Natural killer cell (primary cell): ENCODE measurements at regions not wholly inside any gene's neighbourhood (a gene's known extent, or its start where the extent isn't known, plus 50 kb on each side); places are given as distances from the start of the nearest gene placed in this dataset.

Experiments used
- ATAC-seq, 3 donors: fragments of 150-1000 bp in 2 of 3; fragments of 200-7000 bp in 1 of 3; cut with Tn5 transposase; 1 replicate in 1 of 3; 2 replicates in 2 of 3; pipeline ENCODE4 v1.10.0; 2021; ENCODE audit warnings: mild to moderate bottlenecking in 2 of 3, moderate library complexity in 2 of 3
- DNase-seq, 2 donors: peaks; one replicate each; pipeline versions ENCODE4 v3.0.0 to v3.0.0-alpha.2; 2013 to 2021; ENCODE audit warnings: mixed read lengths in 1 of 2
- H3K27ac ChIP-seq: one replicate; pipeline ENCODE4 v1.5.1; 2013; ENCODE audit warnings: mild to moderate bottlenecking, low read length
- H3K27me3 ChIP-seq: one replicate; pipeline ENCODE4 v1.6.1; 2013; ENCODE audit warnings: low read length; ENCODE audit not compliant: control insufficient read depth, insufficient read depth
- H3K36me3 ChIP-seq: one replicate; pipeline ENCODE4 v1.6.1; 2013; ENCODE audit warnings: low read length; ENCODE audit not compliant: control insufficient read depth, insufficient read depth
- H3K4me1 ChIP-seq: one replicate; pipeline ENCODE4 v1.6.1; 2013; ENCODE audit warnings: low read length; ENCODE audit not compliant: control insufficient read depth, insufficient read depth
- H3K4me3 ChIP-seq: one replicate; pipeline ENCODE4 v1.5.1; 2013; ENCODE audit warnings: low read length
- H3K9me3 ChIP-seq: one replicate; pipeline ENCODE4 v1.6.1; 2013; ENCODE audit warnings: low read length; ENCODE audit not compliant: control insufficient read depth, insufficient read depth
- H3K27ac Mint-ChIP-seq, 2 donors: one replicate each; pipeline ENCODE4 v1.8.0; 2022; ENCODE audit warnings: mild to moderate bottlenecking in 2 of 2, mixed read lengths in 2 of 2, moderate library complexity in 1 of 2
- H3K27me3 Mint-ChIP-seq, 2 donors: one replicate each; pipeline ENCODE4 v1.8.0; 2022; ENCODE audit warnings: low read depth in 2 of 2, mixed read lengths in 2 of 2
- H3K36me3 Mint-ChIP-seq: one replicate; pipeline ENCODE4 v1.8.0; 2022; ENCODE audit warnings: mixed read lengths
- H3K4me1 Mint-ChIP-seq, 2 donors: one replicate each; pipeline ENCODE4 v1.8.0; 2022; ENCODE audit warnings: mixed read lengths in 2 of 2
- H3K4me3 Mint-ChIP-seq: one replicate; pipeline ENCODE4 v1.8.0; 2022; ENCODE audit warnings: mild to moderate bottlenecking, moderate library complexity, mixed read lengths
- H3K9me3 Mint-ChIP-seq, 2 donors: one replicate each; pipeline ENCODE4 v1.8.0; 2022; ENCODE audit warnings: mixed read lengths in 2 of 2
- WGBS: methylation state at CpG from one replicate; pipeline ENCODE4 v1.1.7; 2013; ENCODE audit warnings: missing lambda C conversion rate; ENCODE audit not compliant: insufficient coverage; 5-methylcytosine and 5-hydroxymethylcytosine counted together
- intact Hi-C: fragments of 100-400 bp; cut with micrococcal nuclease; formaldehyde crosslinking; loops from one replicate; pipeline ENCODE4 v1.14.2; 2022
- TF ChIP-seq, protein P1 (sequence below): fragments of 200-600 bp; IDR thresholded peaks from one replicate; pipeline ENCODE4 v1.8.0; 2022; ENCODE audit warnings: antibody characterized with exemption

DNA sequence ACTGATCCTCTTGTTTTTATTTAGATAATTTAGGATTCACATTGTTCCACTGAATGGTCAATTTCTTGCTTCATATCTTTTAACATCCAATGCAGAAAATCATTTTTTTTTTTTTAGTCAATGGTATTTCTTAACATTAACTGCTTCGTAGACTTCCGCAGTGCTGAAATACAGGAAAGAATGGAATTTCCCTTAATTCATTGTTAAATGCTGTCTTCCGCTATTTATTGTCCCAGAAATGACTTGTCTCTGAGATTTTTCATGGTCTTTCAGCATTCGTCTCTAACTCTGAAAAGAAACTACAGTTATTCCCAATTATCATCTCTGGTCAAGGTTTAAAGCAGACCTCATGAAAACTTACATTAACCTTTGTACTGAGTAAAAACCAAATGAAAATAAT lies 1029.1 kb upstream of the MANEA start:
- 79% methylated on average over 4 of the region's 4 CpGs for WGBS
- Histone ChIP-seq H3K27ac (no peak overlapping the region), H3K27me3 (no peaks in the 10 kb centered on the region), H3K9me3 (no peaks in the 10 kb centered on the region), H3K4me3 (no peak overlapping the region), H3K4me1 (no peaks in the 10 kb centered on the region), H3K36me3 (no peaks in the 10 kb centered on the region)
- H3K36me3 Mint-ChIP-seq = no peaks in the 10 kb centered on the region
- no peak overlapping the region for H3K4me3 Mint-ChIP-seq
- intact Hi-C loops = no loop called here
- TF ChIP-seq, protein P1, sequence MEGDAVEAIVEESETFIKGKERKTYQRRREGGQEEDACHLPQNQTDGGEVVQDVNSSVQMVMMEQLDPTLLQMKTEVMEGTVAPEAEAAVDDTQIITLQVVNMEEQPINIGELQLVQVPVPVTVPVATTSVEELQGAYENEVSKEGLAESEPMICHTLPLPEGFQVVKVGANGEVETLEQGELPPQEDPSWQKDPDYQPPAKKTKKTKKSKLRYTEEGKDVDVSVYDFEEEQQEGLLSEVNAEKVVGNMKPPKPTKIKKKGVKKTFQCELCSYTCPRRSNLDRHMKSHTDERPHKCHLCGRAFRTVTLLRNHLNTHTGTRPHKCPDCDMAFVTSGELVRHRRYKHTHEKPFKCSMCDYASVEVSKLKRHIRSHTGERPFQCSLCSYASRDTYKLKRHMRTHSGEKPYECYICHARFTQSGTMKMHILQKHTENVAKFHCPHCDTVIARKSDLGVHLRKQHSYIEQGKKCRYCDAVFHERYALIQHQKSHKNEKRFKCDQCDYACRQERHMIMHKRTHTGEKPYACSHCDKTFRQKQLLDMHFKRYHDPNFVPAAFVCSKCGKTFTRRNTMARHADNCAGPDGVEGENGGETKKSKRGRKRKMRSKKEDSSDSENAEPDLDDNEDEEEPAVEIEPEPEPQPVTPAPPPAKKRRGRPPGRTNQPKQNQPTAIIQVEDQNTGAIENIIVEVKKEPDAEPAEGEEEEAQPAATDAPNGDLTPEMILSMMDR = no peak
- H3K4me1 Mint-ChIP-seq = no peaks in the 10 kb centered on the region
- no peaks in the 10 kb centered on the region for H3K27me3 Mint-ChIP-seq
- DNase-seq = no peak
- H3K9me3 Mint-ChIP-seq = peaks cover 6 to 13% of the 10 kb centered on the region in 2 donors
- no peak for ATAC-seq
- H3K27ac Mint-ChIP-seq = no peak overlapping the region

DNA sequence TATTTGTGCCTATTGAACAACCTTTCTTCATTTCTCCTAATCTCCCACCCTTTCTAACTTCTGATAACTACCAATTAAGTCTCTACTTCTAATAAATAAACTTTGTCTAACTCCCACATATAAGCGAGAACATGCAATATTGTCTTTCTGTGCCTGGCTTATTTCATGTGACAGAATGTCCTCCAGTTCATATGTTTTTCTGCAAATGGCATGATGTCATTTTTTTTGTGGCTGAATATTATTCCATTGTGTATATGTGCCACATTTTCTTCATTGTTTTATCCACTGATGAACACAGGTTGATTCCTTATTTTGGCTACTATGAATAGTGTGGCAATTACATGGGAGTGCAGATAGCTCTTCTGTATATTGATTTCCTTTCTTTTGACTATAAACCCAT lies 1041.5 kb upstream of the MANEA start:
- H3K36me3 ChIP-seq = no peaks in the 10 kb centered on the region
- H3K27ac Mint-ChIP-seq = no peak overlapping the region
- no peak overlapping the region for H3K4me3 ChIP-seq
- no peak overlapping the region for H3K4me3 Mint-ChIP-seq
- H3K9me3 ChIP-seq = peaks cover 8% of the 10 kb centered on the region
- intact Hi-C loops = no loop called here
- no peak overlapping the region for H3K27ac ChIP-seq
- ATAC-seq = no peak
- H3K9me3 Mint-ChIP-seq = peaks cover 17 to 23% of the 10 kb centered on the region in 2 donors
- WGBS = 100% methylated on average over 1 of the region's 1 CpG
- H3K4me1 ChIP-seq = no peaks in the 10 kb centered on the region
- no peaks in the 10 kb centered on the region for H3K4me1 Mint-ChIP-seq
- no peak for DNase-seq
- H3K27me3 ChIP-seq = no peaks in the 10 kb centered on the region
- TF ChIP-seq, protein P1 = no peak
- H3K27me3 Mint-ChIP-seq = no peaks in the 10 kb centered on the region
- H3K36me3 Mint-ChIP-seq = peaks cover 9% of the 10 kb centered on the region

DNA sequence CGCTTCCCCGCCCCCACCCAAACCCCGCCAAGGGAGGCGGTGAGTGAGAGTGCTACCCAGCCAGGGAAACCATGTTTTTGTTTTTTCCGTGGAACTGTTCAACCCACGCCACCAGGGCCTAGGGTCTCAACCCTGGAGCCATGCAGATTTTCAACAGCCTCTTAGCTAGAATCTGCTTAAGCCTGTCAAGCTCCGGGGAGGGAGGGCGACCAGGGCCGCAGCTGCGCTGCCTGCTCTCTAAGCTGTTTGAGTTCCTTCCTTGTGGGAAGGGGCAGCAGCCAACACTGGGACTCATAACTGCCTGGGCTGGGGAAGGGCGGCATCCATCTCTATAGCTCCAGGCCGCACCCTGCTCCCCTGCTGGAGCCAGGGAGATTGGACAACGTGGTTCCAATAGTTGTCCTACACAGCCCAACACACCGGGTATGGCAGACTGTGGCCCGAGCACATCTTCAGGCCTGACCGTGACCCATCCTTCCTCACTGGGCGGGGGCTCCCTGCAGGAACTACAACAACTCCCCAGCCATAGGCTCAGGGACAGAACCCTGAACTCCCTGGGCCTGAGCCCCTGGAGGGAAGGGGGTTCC lies 1065.7 kb upstream of the MANEA start:
- Mint-ChIP-seq H3K27ac (no peak overlapping the region), H3K4me1 (no peaks in the 10 kb centered on the region), H3K4me3 (no peak overlapping the region), H3K27me3 (no peaks in the 10 kb centered on the region), H3K9me3 (peaks cover 0 to 7% of the 10 kb centered on the region in 2 donors), H3K36me3 (no peaks in the 10 kb centered on the region)
- Histone ChIP-seq H3K27ac (no peak overlapping the region), H3K4me3 (no peak overlapping the region), H3K4me1 (no peaks in the 10 kb centered on the region), H3K36me3 (no peaks in the 10 kb centered on the region), H3K9me3 (peaks cover 15% of the 10 kb centered on the region), H3K27me3 (no peaks in the 10 kb centered on the region)
- DNase-seq (no peak), ATAC-seq (no peak)
- WGBS = 82% methylated on average over 16 of the region's 17 CpGs
- TF ChIP-seq, protein P1 = no peak
- intact Hi-C loops = no loop called here

DNA sequence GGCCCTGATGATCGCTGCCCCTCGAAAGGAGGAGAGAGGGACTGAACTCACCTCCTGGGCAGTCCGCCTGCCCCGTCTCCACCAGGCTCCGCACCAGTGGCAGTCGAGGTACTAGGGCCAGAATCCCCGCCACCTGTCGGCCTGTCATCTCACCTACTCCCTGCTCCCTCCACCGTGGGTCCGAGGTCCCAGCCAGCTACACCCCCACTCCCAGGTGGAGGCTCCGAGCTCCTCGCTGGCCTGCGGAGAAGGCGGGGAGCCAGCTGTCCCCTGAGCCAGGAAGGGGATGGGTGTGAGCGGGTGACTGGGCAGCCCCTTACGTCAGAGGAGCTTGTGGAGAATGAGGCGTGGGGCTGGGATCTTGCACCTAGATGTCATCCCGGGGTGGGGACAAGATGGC lies 1066.5 kb upstream of the MANEA start:
- WGBS = 74% methylated on average over 17 of the region's 18 CpGs
- no peak overlapping the region for H3K27ac ChIP-seq
- ATAC-seq = no peak
- no peaks in the 10 kb centered on the region for H3K36me3 ChIP-seq
- peaks cover 15% of the 10 kb centered on the region for H3K9me3 ChIP-seq
- no peak overlapping the region for H3K4me3 ChIP-seq
- H3K27ac Mint-ChIP-seq = no peak overlapping the region
- H3K4me3 Mint-ChIP-seq = no peak overlapping the region
- H3K27me3 ChIP-seq = no peaks in the 10 kb centered on the region
- DNase-seq = no peak
- H3K4me1 Mint-ChIP-seq = no peaks in the 10 kb centered on the region
- H3K9me3 Mint-ChIP-seq = peaks cover 0 to 2% of the 10 kb centered on the region in 2 donors
- TF ChIP-seq, protein P1 = no peak
- H3K27me3 Mint-ChIP-seq = no peaks in the 10 kb centered on the region
- intact Hi-C loops = no loop called here
- H3K36me3 Mint-ChIP-seq = no peaks in the 10 kb centered on the region
- no peaks in the 10 kb centered on the region for H3K4me1 ChIP-seq
